HG03280 (cell line): ENCODE measurements at regions not wholly inside any gene's neighbourhood (a gene's known extent, or its start where the extent isn't known, plus 50 kb on each side); places are given as distances from the start of the nearest gene placed in this dataset.
"Not testable (repeated sequence)": the region's sequence is repeated elsewhere in the genome, so short reads cannot be mapped to it uniquely, and the experiment has no call there.

Source experiments
- ATAC-seq: cut with Tn5 transposase; IDR thresholded peaks from one replicate; pipeline ENCODE4 v1.9.1; 2021; ENCODE audit warnings: mild to moderate bottlenecking, moderate library complexity; ENCODE audit not compliant: unreplicated experiment

GRCh38 chr5:94102849-94103248 is 361.4 kb upstream of the POU5F2 start:
- no peak for ATAC-seq

GRCh38 chr5:94097384-94097783 is 356.0 kb upstream of the POU5F2 start:
- not testable (repeated sequence) for ATAC-seq

DNA sequence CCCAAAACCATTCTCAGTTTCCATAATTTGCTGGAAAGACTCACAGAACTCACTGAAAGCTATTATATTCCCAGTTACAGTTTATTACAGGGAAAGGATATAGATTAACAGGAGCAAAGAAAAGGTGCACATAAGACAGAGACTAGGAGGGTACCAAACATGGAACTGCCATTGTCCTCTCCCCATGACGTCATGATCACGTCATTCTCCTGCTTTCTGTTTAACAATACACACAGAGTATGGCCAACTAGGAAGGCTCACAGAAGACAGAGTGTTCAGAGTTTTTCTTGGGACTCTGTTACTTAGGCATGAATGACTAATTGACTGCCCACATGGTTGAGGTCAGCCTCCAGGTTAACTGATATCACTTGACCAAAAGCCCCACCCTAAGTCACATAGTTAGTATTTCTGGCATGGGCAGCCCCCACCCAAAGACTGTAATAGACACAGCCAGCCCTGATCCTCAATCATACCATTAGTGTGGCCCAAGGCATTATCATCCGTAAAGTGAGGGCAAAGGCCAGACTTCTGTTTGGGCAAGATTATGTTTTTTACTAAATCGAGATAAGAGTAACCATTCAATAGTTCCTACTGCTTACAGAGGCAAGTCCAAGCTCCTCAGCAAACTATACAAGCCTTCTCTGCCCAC is 353.5 kb upstream of the POU5F2 start:
- ATAC-seq = no peak

GRCh38 chr5:94093300-94093699 is 351.9 kb upstream of the POU5F2 start:
- ATAC-seq = no peak

- not testable (repeated sequence) for ATAC-seq
These were observed 345.2 kb upstream of the POU5F2 start for GRCh38 chr5:94086635-94087034.

DNA sequence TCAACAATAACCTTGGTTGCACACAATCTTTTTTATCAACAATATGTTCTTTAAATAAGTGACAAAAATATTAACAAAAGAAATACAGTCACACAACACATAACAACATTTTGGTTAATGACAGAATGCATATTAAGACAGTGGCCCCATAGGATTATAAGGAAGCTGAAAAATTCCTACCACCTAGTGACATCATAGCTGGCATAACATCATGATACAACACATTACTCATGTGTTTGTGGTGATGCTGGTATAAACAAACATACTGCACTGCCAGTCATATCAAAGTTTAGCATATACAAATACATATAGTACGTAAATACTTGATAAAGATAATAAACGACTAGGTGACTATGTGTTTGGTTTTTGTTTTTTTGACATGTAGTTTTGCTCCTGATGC is 344.8 kb upstream of the POU5F2 start:
- ATAC-seq = no peak

DNA sequence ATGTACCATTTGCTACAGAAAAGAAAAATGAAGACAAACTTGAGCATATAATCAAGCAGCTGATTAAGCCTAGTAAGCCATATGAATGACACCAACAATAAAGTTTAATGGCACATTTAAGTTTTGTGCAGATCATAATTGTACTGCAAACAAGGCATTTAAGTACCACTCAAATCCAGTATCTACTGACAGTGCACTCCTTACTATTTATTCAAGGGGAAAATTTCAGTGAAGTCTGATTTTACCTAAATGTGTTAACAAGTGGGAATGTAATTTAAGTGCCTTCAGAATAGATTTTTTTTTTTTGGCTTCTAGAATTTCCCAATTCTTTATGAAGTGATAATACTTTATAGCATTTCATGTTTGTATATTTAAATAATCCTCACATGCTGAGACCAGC is 341.0 kb upstream of the POU5F2 start:
- ATAC-seq = no peak

- no peak for ATAC-seq
These were observed 339.7 kb upstream of the POU5F2 start for GRCh38 chr5:94081088-94081487.

- ATAC-seq = no peak
These were observed 339.0 kb upstream of the POU5F2 start for GRCh38 chr5:94080390-94080789.

GRCh38 chr5:94072116-94072515 is 330.7 kb upstream of the POU5F2 start:
- ATAC-seq = no peak

DNA sequence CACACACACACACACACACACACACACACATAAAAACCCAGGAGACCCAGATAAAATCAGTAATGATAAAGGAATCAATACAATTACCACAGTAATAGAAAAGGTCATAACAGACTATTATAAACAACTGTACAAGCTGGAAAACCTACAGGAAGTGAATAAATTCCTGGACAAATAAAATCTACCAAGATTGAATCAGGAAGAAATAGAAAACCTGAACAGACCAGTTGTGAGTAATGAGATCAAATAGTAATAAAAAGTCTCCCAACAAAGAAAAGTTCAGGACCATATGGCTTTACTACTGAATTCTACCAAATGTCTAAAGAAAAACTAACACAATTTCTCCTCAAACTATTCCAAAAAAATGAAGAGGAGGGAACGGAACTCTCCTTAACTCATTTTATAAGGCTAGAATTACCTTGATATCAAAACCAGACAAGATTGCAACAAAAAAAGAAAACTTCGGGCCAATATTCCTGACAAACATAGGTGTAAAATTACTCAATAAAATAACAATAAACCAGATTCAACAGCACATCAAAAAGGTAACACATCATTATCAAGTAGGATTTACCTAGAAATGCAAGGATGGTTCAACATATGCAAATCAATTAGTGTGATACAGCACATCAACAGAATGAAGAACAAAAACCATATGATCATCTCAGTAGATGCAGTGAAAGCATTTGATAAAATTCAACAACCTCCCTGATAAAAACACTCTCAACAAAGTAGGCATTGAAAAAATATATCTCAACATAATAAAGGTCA is 325.2 kb upstream of the POU5F2 start:
- ATAC-seq = no peak

DNA sequence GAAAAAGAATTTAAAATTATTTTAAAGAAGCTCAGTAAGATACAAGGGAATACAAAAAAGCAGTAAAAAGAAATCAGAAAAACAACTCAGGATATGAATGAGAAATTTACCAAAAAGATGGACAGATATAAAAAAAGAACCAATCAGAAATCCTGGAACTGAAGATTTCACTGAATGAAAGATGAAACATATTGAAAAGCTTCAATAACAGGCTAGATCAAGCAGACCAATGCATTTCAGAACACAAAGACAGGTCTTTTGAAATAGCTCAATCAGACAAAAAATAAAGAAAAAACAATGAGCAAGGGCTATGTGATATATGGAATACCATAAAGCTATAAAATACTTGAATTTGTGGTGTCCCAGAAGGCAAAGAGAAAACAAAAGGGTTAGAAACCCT is 322.6 kb upstream of the POU5F2 start:
- ATAC-seq = no peak

DNA sequence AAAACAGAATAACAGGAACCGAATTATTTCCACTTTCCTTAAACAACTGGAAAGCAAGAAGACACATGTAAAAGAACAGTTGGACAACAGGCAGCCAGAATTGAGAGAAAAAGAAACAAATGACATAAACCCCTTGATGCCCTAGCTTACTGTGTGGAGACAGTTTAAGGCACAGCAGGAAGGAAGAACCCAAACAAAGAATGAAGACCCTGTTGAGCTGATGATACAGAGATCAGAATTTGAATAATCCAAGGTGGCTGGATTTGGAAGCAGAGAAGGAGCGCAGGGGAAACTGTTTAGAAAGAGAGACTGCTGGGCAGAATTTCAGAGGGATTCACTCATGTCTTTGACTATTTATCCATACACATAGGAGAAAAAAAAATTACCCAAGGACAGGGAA is 316.3 kb upstream of the POU5F2 start:
- ATAC-seq = no peak

- no peak for ATAC-seq
These were observed 315.8 kb upstream of the POU5F2 start for GRCh38 chr5:94057217-94057616.

DNA sequence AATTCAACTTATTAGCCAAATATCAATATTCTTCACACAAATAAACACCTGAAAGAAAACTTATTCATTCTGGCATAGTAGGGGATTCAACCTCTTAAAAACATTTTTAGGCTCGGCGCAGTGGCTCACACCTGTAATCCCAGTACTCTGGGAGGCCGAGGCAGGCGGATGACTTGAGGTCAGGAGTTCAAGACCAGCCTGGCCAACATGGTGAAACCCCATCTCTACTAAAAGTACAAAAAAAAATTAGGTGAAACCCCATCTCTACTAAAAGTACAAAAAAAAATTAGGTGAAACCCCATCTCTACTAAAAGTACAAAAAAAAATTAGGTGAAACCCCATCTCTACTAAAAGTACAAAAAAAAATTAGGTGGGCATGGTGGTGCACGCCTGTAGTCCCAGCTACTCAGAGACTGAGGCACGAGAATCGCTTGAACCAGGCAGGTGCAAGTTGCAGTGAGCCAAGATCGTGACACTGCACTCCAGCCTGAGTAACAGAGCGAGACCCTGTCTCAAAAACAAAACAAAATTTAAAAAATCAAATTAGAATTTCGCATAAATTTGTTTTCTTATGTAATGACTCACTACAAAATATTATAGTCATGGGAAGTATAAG is 308.0 kb upstream of the POU5F2 start:
- not testable (repeated sequence) for ATAC-seq

- no peak for ATAC-seq
These were observed 304.7 kb upstream of the POU5F2 start for GRCh38 chr5:94045839-94046782.

GRCh38 chr5:94043311-94043710 is 301.9 kb upstream of the POU5F2 start:
- ATAC-seq = no peak

DNA sequence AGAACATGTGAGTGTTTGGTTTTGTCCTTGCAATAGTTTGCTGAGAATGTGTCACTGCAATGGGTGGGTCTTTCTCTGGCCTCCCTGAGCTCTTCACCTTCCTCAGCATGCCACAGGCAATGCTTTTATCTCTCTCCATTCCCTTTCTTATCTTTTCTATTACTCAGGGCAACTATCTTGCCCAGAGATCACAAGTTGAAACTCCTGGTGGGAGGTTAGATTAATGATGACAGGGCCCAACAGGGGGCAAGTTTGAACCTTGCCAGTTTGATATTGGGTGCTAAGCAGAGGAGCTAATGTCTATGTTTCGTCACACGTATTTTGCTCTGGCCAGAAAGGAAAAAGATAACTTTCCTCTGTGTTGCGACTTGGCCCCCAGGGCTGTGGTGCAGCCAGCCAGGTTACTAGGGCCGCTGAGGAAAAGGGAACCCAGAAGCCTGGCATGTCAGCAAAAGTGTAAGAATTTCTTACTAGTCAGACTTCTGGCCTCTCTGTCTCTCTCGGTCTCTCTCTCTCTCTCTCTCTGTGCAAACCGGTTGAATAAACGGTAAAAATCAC is 299.3 kb upstream of the POU5F2 start:
- no peak for ATAC-seq

- ATAC-seq = no peak
These were observed 297.7 kb upstream of the POU5F2 start for GRCh38 chr5:94039101-94039500.

- no peak for ATAC-seq
These were observed 290.2 kb upstream of the POU5F2 start for GRCh38 chr5:94031631-94032030.

DNA sequence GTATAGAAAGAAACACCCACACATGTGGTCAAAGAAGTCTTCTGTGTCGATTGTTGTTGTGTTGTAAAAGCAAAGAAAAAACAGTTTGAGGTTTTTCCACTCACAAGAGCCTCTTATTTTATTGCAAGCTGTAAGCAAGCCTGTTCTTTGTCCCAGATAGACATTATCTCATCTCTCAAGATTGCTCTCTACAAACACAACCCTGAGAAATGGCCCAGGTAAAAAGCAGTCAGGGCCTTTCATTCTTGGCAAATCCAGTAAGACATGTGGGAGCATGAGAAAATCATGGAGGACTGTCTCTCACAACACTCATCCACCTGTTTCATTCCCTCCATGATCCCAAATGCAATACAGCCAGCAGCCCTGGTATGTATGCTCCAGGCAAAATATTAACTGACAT is 286.6 kb upstream of the POU5F2 start:
- ATAC-seq = no peak
